ENCODE measurements at regions not wholly inside any gene's neighbourhood (a gene's known extent, or its start where the extent isn't known, plus 50 kb on each side); places are given as distances from the start of the nearest gene placed in this dataset.
"Not testable (repeated sequence)": the region's sequence is repeated elsewhere in the genome, so short reads cannot be mapped to it uniquely, and the experiment has no call there.

DNA sequence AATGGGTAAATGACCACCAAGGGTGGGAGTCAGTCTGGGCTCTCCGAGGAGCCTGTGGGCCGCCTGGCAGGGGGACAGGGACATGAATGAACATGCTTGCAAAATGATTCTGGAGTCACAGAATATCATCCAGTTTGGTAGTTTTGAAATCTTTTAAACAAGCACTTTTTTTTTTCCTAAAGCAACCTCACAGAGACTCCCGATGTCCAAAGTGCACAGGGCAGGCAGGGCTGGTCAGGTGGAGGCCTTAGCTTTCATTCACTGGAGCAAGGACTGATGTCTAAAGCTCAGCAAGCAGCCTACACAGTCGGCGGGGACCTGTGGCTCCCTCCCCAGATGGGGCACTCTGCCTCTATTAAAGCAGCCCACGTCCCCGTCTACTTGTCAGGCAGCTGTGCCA lies 402.9 kb downstream of the PPP1R2C start:
- no peak for TF ChIP-seq CTCF (IDR thresholded peaks at IDR 0.05; ENCODE audit: low read depth, low read length)
- H3K9me3 ChIP-seq (ENCODE audit: control insufficient read depth, insufficient read depth, low read length), result no peaks in the 10 kb centered on the region
- POLR2A ChIA-PET, result no interaction called here
- no peak for DNase-seq (ENCODE audit: low read depth, low spot score)
- H3K4me3 ChIP-seq (ENCODE audit: low read depth, low read length), result no peak overlapping the region
- CTCF ChIA-PET, result no interaction called here
- H3K27ac ChIP-seq (ENCODE audit: low read depth, low read length), result no peak overlapping the region
- no peaks in the 10 kb centered on the region for H3K27me3 ChIP-seq (ENCODE audit: control insufficient read depth, insufficient read depth, low read length)

DNA sequence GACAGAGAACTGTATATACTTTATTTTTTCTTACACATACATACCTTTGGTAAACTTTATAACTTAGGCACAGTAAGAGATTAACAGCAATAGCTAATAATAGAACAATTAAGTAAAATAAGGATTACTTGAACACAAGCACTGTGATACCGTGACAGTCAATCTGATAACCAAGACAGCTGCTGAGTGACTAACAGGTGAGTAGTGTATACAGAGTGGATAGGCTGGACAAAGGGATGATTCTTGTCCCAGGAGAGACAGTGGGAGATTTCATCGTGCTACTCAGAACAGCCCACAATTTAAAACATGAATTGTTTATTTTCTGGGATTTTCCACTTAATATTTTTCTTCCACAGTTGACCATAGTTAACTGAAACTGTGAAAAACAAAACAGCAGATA lies 411.8 kb downstream of the PPP1R2C start:
- H3K27me3 ChIP-seq (ENCODE audit: control insufficient read depth, insufficient read depth, low read length), result no peaks in the 10 kb centered on the region
- ChIA-PET POLR2A (no interaction called here), CTCF (no interaction called here)
- no peak for TF ChIP-seq CTCF (IDR thresholded peaks at IDR 0.05; ENCODE audit: low read depth, low read length)
- no peaks in the 10 kb centered on the region for H3K9me3 ChIP-seq (ENCODE audit: control insufficient read depth, insufficient read depth, low read length)
- no peak for DNase-seq (ENCODE audit: low read depth, low spot score)
- no peak overlapping the region for H3K27ac ChIP-seq (ENCODE audit: low read depth, low read length)
- H3K4me3 ChIP-seq (ENCODE audit: low read depth, low read length), result no peak overlapping the region

GRCh38 chrX:42362219-42362618 lies 415.7 kb downstream of the PPP1R2C start:
- POLR2A ChIA-PET, result no interaction called here
- CTCF ChIA-PET, result no interaction called here
- Histone ChIP-seq H3K27me3 (ENCODE audit: control insufficient read depth, insufficient read depth, low read length) (no peaks in the 10 kb centered on the region), H3K4me3 (ENCODE audit: low read depth, low read length) (no peak overlapping the region), H3K9me3 (ENCODE audit: control insufficient read depth, insufficient read depth, low read length) (no peaks in the 10 kb centered on the region), H3K27ac (ENCODE audit: low read depth, low read length) (no peak overlapping the region)
- no peak for DNase-seq (ENCODE audit: low read depth, low spot score)
- no peak for TF ChIP-seq CTCF (IDR thresholded peaks at IDR 0.05; ENCODE audit: low read depth, low read length)

GRCh38 chrX:42342981-42343380 lies 419.6 kb upstream of the CASK start:
- H3K27ac ChIP-seq (ENCODE audit: low read depth, low read length); H3K9me3 ChIP-seq (ENCODE audit: control insufficient read depth, insufficient read depth, low read length); POLR2A ChIA-PET; H3K4me3 ChIP-seq (ENCODE audit: low read depth, low read length); H3K27me3 ChIP-seq (ENCODE audit: control insufficient read depth, insufficient read depth, low read length); DNase-seq (ENCODE audit: low read depth, low spot score); CTCF ChIA-PET: not testable (repeated sequence)

All from AG04450 (cell line).